Astrocyte (in vitro differentiated cells and primary cell): ENCODE measurements at regions not wholly inside any gene's neighbourhood (a gene's known extent, or its start where the extent isn't known, plus 50 kb on each side); places are given as distances from the start of the nearest gene placed in this dataset.

ENCODE experiments used
- DNase-seq: peaks from one replicate; pipeline ENCODE4 v3.0.0-alpha.2; 2010; ENCODE audit warnings: low read depth
- FAIRE-seq: peaks from 2 replicates; lab custom pipeline; 2011; peaks lifted over from hg19 to GRCh38; lab: Jason Lieb, UNC
- H2AFZ ChIP-seq: 2 replicates; pipeline ENCODE4 v1.6.0; 2012; ENCODE audit warnings: low read depth, low read length, inconsistent platforms
- H3K27ac ChIP-seq: 2 replicates; pipeline ENCODE4 v1.5.1; 2011; ENCODE audit warnings: low read depth, low read length, inconsistent platforms
- H3K27me3 ChIP-seq: 2 replicates; pipeline ENCODE4 v1.6.0; 2011; ENCODE audit warnings: low read length, inconsistent platforms; ENCODE audit not compliant: insufficient read depth
- H3K36me3 ChIP-seq: 2 replicates; pipeline ENCODE4 v1.5.1; 2011; ENCODE audit warnings: low read length, inconsistent platforms; ENCODE audit not compliant: insufficient read depth
- H3K4me1 ChIP-seq: 2 replicates; pipeline ENCODE4 v1.5.1; 2011; ENCODE audit warnings: low read length, inconsistent platforms; ENCODE audit not compliant: insufficient read depth
- H3K4me2 ChIP-seq: 2 replicates; pipeline ENCODE4 v1.6.0; 2012; ENCODE audit warnings: low read length, inconsistent platforms
- H3K4me3 ChIP-seq: 2 replicates; pipeline ENCODE4 v1.5.1; 2011; ENCODE audit warnings: low read depth, mild to moderate bottlenecking, low read length, inconsistent platforms; ENCODE audit not compliant: insufficient read depth
- H3K79me2 ChIP-seq: 2 replicates; pipeline ENCODE4 v1.6.0; 2012; ENCODE audit warnings: mild to moderate bottlenecking, low read length, inconsistent platforms; ENCODE audit not compliant: insufficient read depth
- H3K9ac ChIP-seq: 2 replicates; pipeline ENCODE4 v1.6.0; 2012; ENCODE audit warnings: mild to moderate bottlenecking, low read length, inconsistent platforms
- H3K9me3 ChIP-seq: 2 replicates; pipeline ENCODE4 v1.5.1; 2012; ENCODE audit warnings: low read depth, mild to moderate bottlenecking, low read length, inconsistent platforms; ENCODE audit not compliant: insufficient read depth
- H4K20me1 ChIP-seq: 2 replicates; pipeline ENCODE4 v1.6.0; 2012; ENCODE audit warnings: low read length, inconsistent platforms; ENCODE audit not compliant: insufficient read depth
- H3K27ac Mint-ChIP-seq: one replicate; pipeline ENCODE4 v1.8.0; 2021; ENCODE audit warnings: mild to moderate bottlenecking, mixed read lengths; ENCODE audit not compliant: unreplicated experiment
- H3K27me3 Mint-ChIP-seq: one replicate; pipeline ENCODE4 v1.8.0; 2021; ENCODE audit warnings: low read depth, mixed read lengths; ENCODE audit not compliant: unreplicated experiment
- H3K36me3 Mint-ChIP-seq: one replicate; pipeline ENCODE4 v1.8.0; 2021; ENCODE audit warnings: low read depth, mixed read lengths; ENCODE audit not compliant: unreplicated experiment
- H3K4me1 Mint-ChIP-seq: one replicate; pipeline ENCODE4 v1.8.0; 2021; ENCODE audit warnings: low read depth, mixed read lengths; ENCODE audit not compliant: unreplicated experiment
- H3K4me3 Mint-ChIP-seq: one replicate; pipeline ENCODE4 v1.8.0; 2021; ENCODE audit warnings: mild to moderate bottlenecking, moderate library complexity, mixed read lengths; ENCODE audit not compliant: unreplicated experiment
- H3K9me3 Mint-ChIP-seq: one replicate; pipeline ENCODE4 v1.8.0; 2021; ENCODE audit warnings: mild to moderate bottlenecking, mixed read lengths; ENCODE audit not compliant: unreplicated experiment
- EZH2 ChIP-seq: IDR thresholded peaks from 2 replicates; pipeline ENCODE4 v1.6.1; 2012; ENCODE audit warnings: mild to moderate bottlenecking, low read length, inconsistent platforms; ENCODE audit not compliant: insufficient read depth
- TF ChIP-seq, protein P1 (sequence below): IDR thresholded peaks from 2 replicates; pipeline ENCODE4 v1.5.1; 2011; ENCODE audit warnings: low read depth, mild to moderate bottlenecking, inconsistent platforms, low read length, moderate library complexity; ENCODE audit not compliant: insufficient read depth

DNA sequence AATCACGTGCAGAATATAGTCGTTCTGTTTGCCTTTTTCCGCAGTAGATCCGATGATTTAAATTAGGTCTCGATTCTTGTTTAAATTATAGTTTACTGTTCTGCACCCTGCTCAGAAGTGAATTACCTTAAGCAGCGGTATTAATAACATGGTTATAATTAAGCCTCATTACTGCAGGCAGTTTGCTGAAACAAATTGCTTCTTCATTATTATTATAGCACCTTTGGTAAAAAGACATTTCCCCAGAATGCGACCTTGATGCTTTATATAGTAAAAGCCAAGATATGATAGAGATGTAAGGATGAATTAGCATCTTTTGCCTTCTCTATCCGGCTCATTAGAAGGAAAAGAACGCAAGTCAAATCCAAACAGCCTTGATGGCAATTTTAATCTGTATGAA lies 625.2 kb upstream of the CADM1 start:
- no peaks in the 10 kb centered on the region for H3K36me3 Mint-ChIP-seq
- Histone ChIP-seq H3K4me1 (no peaks in the 10 kb centered on the region), H3K27me3 (no peaks in the 10 kb centered on the region), H3K4me3 (no peak overlapping the region), H3K79me2 (no peaks in the 10 kb centered on the region), H4K20me1 (no peaks in the 10 kb centered on the region), H2AFZ (no peak overlapping the region), H3K9me3 (no peaks in the 10 kb centered on the region), H3K9ac (no peak overlapping the region), H3K36me3 (no peaks in the 10 kb centered on the region), H3K27ac (no peak overlapping the region), H3K4me2 (no peak overlapping the region)
- H3K4me3 Mint-ChIP-seq = no peak overlapping the region
- TF ChIP-seq EZH2 = no peak
- TF ChIP-seq, protein P1, sequence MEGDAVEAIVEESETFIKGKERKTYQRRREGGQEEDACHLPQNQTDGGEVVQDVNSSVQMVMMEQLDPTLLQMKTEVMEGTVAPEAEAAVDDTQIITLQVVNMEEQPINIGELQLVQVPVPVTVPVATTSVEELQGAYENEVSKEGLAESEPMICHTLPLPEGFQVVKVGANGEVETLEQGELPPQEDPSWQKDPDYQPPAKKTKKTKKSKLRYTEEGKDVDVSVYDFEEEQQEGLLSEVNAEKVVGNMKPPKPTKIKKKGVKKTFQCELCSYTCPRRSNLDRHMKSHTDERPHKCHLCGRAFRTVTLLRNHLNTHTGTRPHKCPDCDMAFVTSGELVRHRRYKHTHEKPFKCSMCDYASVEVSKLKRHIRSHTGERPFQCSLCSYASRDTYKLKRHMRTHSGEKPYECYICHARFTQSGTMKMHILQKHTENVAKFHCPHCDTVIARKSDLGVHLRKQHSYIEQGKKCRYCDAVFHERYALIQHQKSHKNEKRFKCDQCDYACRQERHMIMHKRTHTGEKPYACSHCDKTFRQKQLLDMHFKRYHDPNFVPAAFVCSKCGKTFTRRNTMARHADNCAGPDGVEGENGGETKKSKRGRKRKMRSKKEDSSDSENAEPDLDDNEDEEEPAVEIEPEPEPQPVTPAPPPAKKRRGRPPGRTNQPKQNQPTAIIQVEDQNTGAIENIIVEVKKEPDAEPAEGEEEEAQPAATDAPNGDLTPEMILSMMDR = no peak
- DNase-seq (no peak), FAIRE-seq (no peak)
- H3K27me3 Mint-ChIP-seq = peaks cover 16% of the 10 kb centered on the region
- H3K9me3 Mint-ChIP-seq = no peaks in the 10 kb centered on the region
- H3K27ac Mint-ChIP-seq = no peak overlapping the region
- H3K4me1 Mint-ChIP-seq = peaks cover 14% of the 10 kb centered on the region

DNA sequence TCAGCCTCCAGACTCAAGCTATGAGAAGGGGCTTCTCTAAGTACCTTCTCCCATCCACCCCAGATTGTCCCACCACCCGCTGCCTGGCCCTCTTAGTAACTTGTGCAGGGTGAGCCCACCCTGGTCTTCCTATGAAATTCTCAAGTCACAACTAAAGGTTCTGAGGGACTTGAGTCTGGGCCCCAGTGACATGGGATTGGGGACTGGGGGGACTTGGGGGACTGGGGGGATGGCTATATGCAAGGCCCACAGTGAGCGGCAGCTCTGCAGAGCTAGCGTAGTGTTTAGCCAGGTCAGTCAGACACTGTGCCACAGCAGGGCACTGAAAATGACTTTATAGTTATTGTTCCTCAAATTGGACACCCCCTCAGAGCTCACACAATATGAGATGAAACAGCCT lies 622.3 kb upstream of the CADM1 start:
- Histone ChIP-seq H3K36me3 (no peaks in the 10 kb centered on the region), H3K4me1 (no peaks in the 10 kb centered on the region), H3K4me2 (no peak overlapping the region), H4K20me1 (no peaks in the 10 kb centered on the region), H3K27me3 (no peaks in the 10 kb centered on the region), H3K9me3 (no peaks in the 10 kb centered on the region), H3K27ac (no peak overlapping the region), H3K4me3 (no peak overlapping the region), H2AFZ (no peak overlapping the region), H3K79me2 (no peaks in the 10 kb centered on the region), H3K9ac (no peak overlapping the region)
- no peak for TF ChIP-seq EZH2
- TF ChIP-seq, protein P1 = no peak
- peaks cover 18% of the 10 kb centered on the region for H3K27me3 Mint-ChIP-seq
- no peak for DNase-seq
- H3K4me3 Mint-ChIP-seq = no peak overlapping the region
- no peaks in the 10 kb centered on the region for H3K36me3 Mint-ChIP-seq
- no peaks in the 10 kb centered on the region for H3K9me3 Mint-ChIP-seq
- peaks cover 12% of the 10 kb centered on the region for H3K4me1 Mint-ChIP-seq
- FAIRE-seq = no peak
- no peak overlapping the region for H3K27ac Mint-ChIP-seq

DNA sequence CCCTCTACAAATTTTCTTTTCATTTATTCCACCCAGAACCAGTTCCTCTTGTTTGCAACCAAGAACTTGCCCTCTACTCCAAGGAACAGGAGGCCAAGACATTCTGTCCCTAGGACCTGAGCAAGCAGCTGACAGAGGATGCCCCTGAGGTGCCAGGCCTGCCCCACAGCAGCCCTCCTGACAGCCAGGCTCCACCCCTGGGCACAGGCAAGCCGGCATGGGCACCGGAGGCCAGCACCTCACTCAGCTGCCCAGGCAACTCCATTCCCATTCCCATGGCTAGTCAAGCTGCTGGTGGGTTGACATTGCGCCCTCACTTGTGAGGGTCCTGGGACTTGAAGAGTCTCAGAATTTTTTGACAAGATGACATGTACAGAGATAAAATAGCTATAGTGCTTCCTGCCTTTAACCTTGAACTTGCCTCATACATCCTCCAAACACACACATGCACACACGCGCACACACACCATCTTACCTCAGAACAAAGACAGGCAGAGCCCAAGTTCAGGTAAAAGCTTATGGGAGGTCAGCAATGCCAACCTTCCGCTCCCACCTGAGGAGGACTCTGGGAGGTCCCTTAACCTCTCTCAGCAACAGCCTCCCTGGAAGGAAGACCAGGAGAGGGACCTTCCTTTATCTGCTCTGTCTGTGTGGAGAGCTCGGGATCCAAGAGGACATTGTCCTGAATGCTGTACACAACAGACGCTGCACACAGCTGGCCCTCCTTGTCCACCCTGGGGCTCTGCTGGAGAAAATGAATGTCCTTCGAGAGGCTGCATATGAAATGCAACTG lies 620.9 kb upstream of the CADM1 start:
- no peaks in the 10 kb centered on the region for H3K9me3 Mint-ChIP-seq
- Histone ChIP-seq H3K27ac (no peak overlapping the region), H3K4me2 (no peak overlapping the region), H3K9me3 (no peaks in the 10 kb centered on the region), H3K9ac (no peak overlapping the region), H4K20me1 (no peaks in the 10 kb centered on the region), H2AFZ (no peak overlapping the region), H3K4me1 (no peaks in the 10 kb centered on the region), H3K4me3 (no peak overlapping the region), H3K79me2 (no peaks in the 10 kb centered on the region), H3K36me3 (no peaks in the 10 kb centered on the region), H3K27me3 (no peaks in the 10 kb centered on the region)
- DNase-seq (no peak), FAIRE-seq (no peak)
- TF ChIP-seq EZH2 = no peak
- TF ChIP-seq, protein P1 = no peak
- peaks cover 18% of the 10 kb centered on the region for H3K27me3 Mint-ChIP-seq
- H3K27ac Mint-ChIP-seq = no peak overlapping the region
- no peak overlapping the region for H3K4me3 Mint-ChIP-seq
- H3K4me1 Mint-ChIP-seq = peaks cover 3% of the 10 kb centered on the region
- H3K36me3 Mint-ChIP-seq = no peaks in the 10 kb centered on the region
